NB4 (cell line): ENCODE measurements at regions not wholly inside any gene's neighbourhood (a gene's known extent, or its start where the extent isn't known, plus 50 kb on each side); places are given as distances from the start of the nearest gene placed in this dataset.
"Not testable (repeated sequence)": the region's sequence is repeated elsewhere in the genome, so short reads cannot be mapped to it uniquely, and the experiment has no call there.

ENCODE experiments used
- DNase-seq: peaks from one replicate; pipeline ENCODE4 v3.0.0; 2010; ENCODE audit warnings: low read depth
- H3K4me3 ChIP-seq: one replicate; pipeline ENCODE4 v1.5.1; 2011; ENCODE audit warnings: mild to moderate bottlenecking, low read depth, low read length, moderate library complexity
- CTCF ChIP-seq: IDR thresholded peaks from one replicate; pipeline ENCODE4 v1.5.1; 2012; ENCODE audit warnings: low read depth, low read length
- MAX ChIP-seq: IDR thresholded peaks from 2 replicates; pipeline ENCODE4 v1.6.1; 2011; ENCODE audit warnings: low read depth, low read length
- MYC ChIP-seq: IDR thresholded peaks from 2 replicates; pipeline ENCODE4 v1.6.1; 2011; ENCODE audit warnings: low read depth, low read length
- POLR2A ChIP-seq: IDR thresholded peaks from 2 replicates; pipeline ENCODE4 v1.6.1; 2011; ENCODE audit warnings: mild to moderate bottlenecking; ENCODE audit not compliant: insufficient read length; ENCODE audit errors: extremely low read depth

- H3K4me3 ChIP-seq = no peak overlapping the region
- peak; percentile 41 for DNase-seq
- TF ChIP-seq CTCF = peak; percentile 84
- no peak for TF ChIP-seq MAX
- no peak for TF ChIP-seq POLR2A
- no peak for TF ChIP-seq MYC
Measured at GRCh38 chr18:75854174-75854573, 426.7 kb upstream of the SMIM21 start.

- no peak for TF ChIP-seq MYC
- TF ChIP-seq POLR2A = no peak
- no peak for TF ChIP-seq MAX
- TF ChIP-seq CTCF = no peak
- no peak for DNase-seq
- H3K4me3 ChIP-seq = no peak overlapping the region
Measured at GRCh38 chr18:75846321-75846720, 418.8 kb upstream of the SMIM21 start.

GRCh38 chr18:75845413-75845812 is 417.9 kb upstream of the SMIM21 start:
- H3K4me3 ChIP-seq = no peak overlapping the region
- DNase-seq = no peak
- TF ChIP-seq CTCF (no peak), POLR2A (no peak), MAX (no peak), MYC (no peak)

GRCh38 chr18:75844146-75844545 is 416.6 kb upstream of the SMIM21 start:
- no peak for TF ChIP-seq MAX
- TF ChIP-seq POLR2A = no peak
- no peak for TF ChIP-seq CTCF
- no peak overlapping the region for H3K4me3 ChIP-seq
- DNase-seq = peak; percentile 16

GRCh38 chr18:75840131-75840530 is 412.6 kb upstream of the SMIM21 start:
- DNase-seq = no peak
- no peak overlapping the region for H3K4me3 ChIP-seq
- TF ChIP-seq MAX (no peak), CTCF (no peak), POLR2A (no peak), MYC (no peak)

- not testable (repeated sequence) for DNase-seq, H3K4me3 ChIP-seq
Measured at GRCh38 chr18:75839686-75840085, 412.2 kb upstream of the SMIM21 start.
